ENCODE measurements at regions not wholly inside any gene's neighbourhood (a gene's known extent, or its start where the extent isn't known, plus 50 kb on each side); places are given as distances from the start of the nearest gene placed in this dataset.

DNA sequence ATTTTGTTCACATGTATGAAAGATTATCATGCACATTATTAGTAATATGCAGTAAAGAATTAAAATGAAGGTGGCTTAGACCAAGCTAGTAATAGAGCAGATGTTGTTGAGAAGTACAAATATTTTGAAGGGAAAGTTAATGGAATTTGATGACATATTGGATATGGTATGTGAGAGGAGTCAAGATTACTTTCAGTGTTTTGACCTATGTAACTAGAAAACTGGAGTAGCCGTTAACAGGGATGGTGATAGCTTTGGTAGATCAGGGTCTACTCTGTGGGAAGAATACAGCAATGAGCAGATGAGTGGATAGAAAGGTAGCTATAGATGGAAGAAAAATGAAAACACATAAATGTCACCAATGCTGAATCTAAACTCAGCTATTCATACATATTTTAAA, 163.2 kb upstream of the LRRC7 start:
- Histone ChIP-seq H3K4me1 (ENCODE audit: low read depth) (no peaks in the 10 kb centered on the region), H3K4me3 (no peak overlapping the region), H3K36me3 (no peaks in the 10 kb centered on the region), H3K9me3 (ENCODE audit: low read depth) (no peaks in the 10 kb centered on the region), H3K27me3 (no peaks in the 10 kb centered on the region), H3K27ac (no peak overlapping the region)
- TF ChIP-seq, protein P1, sequence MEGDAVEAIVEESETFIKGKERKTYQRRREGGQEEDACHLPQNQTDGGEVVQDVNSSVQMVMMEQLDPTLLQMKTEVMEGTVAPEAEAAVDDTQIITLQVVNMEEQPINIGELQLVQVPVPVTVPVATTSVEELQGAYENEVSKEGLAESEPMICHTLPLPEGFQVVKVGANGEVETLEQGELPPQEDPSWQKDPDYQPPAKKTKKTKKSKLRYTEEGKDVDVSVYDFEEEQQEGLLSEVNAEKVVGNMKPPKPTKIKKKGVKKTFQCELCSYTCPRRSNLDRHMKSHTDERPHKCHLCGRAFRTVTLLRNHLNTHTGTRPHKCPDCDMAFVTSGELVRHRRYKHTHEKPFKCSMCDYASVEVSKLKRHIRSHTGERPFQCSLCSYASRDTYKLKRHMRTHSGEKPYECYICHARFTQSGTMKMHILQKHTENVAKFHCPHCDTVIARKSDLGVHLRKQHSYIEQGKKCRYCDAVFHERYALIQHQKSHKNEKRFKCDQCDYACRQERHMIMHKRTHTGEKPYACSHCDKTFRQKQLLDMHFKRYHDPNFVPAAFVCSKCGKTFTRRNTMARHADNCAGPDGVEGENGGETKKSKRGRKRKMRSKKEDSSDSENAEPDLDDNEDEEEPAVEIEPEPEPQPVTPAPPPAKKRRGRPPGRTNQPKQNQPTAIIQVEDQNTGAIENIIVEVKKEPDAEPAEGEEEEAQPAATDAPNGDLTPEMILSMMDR (IDR thresholded peaks at IDR 0.05; ENCODE audit: low read depth, low read length): no peak
- DNase-seq (ENCODE audit: low read depth in 1 of 2, low spot score in 1 of 2): no peak

DNA sequence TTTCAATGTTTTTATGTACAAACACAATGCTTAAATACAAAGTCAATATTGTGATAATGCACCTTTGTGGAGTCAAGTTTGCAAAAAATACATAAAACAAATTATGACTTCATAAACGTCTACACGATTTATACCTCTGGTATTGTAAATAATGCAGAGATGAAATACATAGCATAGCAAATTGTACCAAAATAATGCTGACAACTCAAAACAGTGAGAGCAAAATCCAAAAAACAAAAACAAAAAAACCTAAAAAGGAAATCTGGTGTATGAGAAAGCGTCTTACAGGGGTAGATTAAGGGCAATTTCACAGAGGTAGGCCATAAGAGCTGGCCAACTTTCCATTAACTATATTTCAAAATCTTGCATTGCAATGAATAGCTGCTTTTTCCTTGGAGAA, 161.5 kb upstream of the LRRC7 start:
- Histone ChIP-seq H3K27me3 (no peaks in the 10 kb centered on the region), H3K27ac (no peak overlapping the region), H3K4me3 (no peak overlapping the region), H3K36me3 (no peaks in the 10 kb centered on the region), H3K4me1 (ENCODE audit: low read depth) (no peaks in the 10 kb centered on the region), H3K9me3 (ENCODE audit: low read depth) (no peaks in the 10 kb centered on the region)
- DNase-seq (ENCODE audit: low read depth in 1 of 2, low spot score in 1 of 2): no peak
- TF ChIP-seq, protein P1 (IDR thresholded peaks at IDR 0.05; ENCODE audit: low read depth, low read length): no peak

DNA sequence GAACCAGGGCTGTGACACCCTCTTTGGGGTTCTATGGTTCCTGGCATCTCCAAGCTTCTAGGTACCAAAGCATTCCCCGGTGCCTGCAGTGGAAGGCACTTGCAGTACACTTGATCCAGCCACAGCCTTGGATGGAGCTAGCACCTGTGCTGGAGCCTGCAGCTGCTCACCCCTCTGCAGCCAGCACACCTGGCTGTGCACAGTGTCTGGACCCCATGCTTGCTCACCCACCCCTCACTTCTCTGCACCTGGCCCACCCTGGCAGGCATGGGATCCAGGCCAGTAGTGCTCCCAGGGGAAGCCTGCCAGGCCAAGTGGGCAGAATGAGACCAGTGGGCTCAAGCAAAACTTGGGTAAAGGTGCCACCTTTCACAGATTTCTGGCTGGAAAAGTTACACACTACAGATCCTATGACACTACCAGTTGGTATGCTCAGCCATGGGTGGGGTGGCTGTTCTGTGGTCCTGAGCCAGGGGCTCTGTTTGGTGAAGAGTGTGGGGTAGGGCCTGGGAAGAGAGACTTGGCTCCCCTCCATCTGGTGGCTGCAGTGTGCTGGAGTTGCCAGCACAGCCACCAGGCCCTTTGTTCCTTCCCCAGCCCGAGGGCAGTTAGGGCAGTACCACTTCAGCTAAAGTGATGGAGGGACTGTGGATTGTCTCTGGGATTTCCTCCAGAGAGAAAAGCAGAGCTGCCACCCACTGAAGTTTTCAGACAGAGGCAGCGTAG, 157.8 kb upstream of the LRRC7 start:
- TF ChIP-seq, protein P1 (IDR thresholded peaks at IDR 0.05; ENCODE audit: low read depth, low read length): no peak
- H3K4me3 ChIP-seq: no peak overlapping the region

DNA sequence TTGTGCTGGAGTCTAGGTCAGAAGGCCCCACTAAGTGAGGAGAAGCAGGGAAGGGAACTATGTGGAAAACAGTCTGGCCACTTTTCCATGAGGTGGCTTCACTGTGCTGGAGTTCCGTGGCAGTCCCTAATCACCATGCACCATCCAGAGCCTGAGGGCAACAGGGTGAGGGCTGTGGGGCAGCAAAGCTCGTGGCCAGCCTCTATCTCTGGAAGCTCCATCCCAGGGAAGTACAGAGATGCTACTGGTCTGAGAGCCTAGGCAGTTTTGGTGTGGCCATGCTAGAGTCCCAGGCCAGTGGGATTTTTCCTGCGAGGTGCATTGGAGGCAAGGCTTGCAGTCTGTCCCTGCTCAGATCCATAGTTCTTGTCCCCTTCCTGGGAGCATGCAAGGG, 157.3 kb upstream of the LRRC7 start:
- TF ChIP-seq, protein P1 (IDR thresholded peaks at IDR 0.05; ENCODE audit: low read depth, low read length): no peak
- Histone ChIP-seq H3K4me1 (ENCODE audit: low read depth) (no peaks in the 10 kb centered on the region), H3K36me3 (no peaks in the 10 kb centered on the region), H3K27me3 (no peaks in the 10 kb centered on the region), H3K9me3 (ENCODE audit: low read depth) (no peaks in the 10 kb centered on the region), H3K27ac (no peak overlapping the region), H3K4me3 (no peak overlapping the region)
- no peak for DNase-seq (ENCODE audit: low read depth in 1 of 2, low spot score in 1 of 2)

More for the DNA sequence above, 157.8 kb upstream of the LRRC7 start:
- Histone ChIP-seq H3K4me1 (ENCODE audit: low read depth) (no peaks in the 10 kb centered on the region), H3K27ac (no peak overlapping the region), H3K9me3 (ENCODE audit: low read depth) (no peaks in the 10 kb centered on the region), H3K27me3 (no peaks in the 10 kb centered on the region), H3K36me3 (no peaks in the 10 kb centered on the region)
- no peak for DNase-seq (ENCODE audit: low read depth in 1 of 2, low spot score in 1 of 2)

DNA sequence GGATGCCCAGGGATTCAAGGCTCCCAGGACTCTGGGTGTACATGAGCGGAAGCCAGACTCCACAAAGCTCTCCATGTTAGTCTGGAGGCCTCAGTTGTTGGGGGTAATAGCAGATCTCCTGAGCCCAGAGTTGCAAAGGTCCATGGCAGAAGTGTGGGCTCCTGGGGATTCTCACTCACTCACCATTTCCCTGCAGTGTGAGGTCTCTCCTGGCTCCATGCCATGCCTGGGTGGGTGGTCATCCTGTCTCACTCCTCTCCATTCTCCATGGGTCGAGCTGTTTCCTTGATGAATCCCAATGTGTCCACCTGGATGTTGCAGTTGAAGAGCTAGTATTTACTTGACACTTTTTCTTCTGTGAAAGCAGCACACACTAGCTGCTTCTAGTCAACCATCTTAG, 156.8 kb upstream of the LRRC7 start:
- no peaks in the 10 kb centered on the region for H3K36me3 ChIP-seq
- TF ChIP-seq, protein P1 (IDR thresholded peaks at IDR 0.05; ENCODE audit: low read depth, low read length): no peak

More for the DNA sequence above, 156.8 kb upstream of the LRRC7 start:
- DNase-seq (ENCODE audit: low read depth in 1 of 2, low spot score in 1 of 2): no peak
- no peaks in the 10 kb centered on the region for H3K27me3 ChIP-seq
- no peak overlapping the region for H3K4me3 ChIP-seq
- H3K4me1 ChIP-seq (ENCODE audit: low read depth): no peaks in the 10 kb centered on the region
- H3K27ac ChIP-seq: no peak overlapping the region
- no peaks in the 10 kb centered on the region for H3K9me3 ChIP-seq (ENCODE audit: low read depth)

Data from cardiac muscle cell (in vitro differentiated cells and primary cell).